Endothelial cell of umbilical vein (primary cell): ENCODE measurements at regions not wholly inside any gene's neighbourhood (a gene's known extent, or its start where the extent isn't known, plus 50 kb on each side); places are given as distances from the start of the nearest gene placed in this dataset.

Experiments
- BruUV-seq: library from RNA; stranded (reverse); fragments of 400-500 nt; replicated peaks from 2 replicates; lab custom pipeline; 2021; lab: Mats Ljungman, UMichigan
- CTCF ChIA-PET: fragments of 300-600, 350-600 bp; sonication (Branson Sonifier 250); formaldehyde crosslinking; loops from one replicate; lab custom pipeline; 2021; ENCODE audit warnings: antibody characterized with exemption, inconsistent platforms; lab: Charles Lee
- POLR2A ChIA-PET: fragments of 300-600, 350-600 bp; sonication (Branson Sonifier 250); formaldehyde crosslinking; loops from one replicate; lab custom pipeline; 2021; ENCODE audit warnings: antibody characterized with exemption, inconsistent platforms; lab: Charles Lee
- DNase-seq: peaks from one replicate; pipeline ENCODE4 v3.0.0-alpha.2; 2011; ENCODE audit warnings: low read depth, low spot score
- FAIRE-seq: peaks from 2 replicates; lab custom pipeline; 2011; peaks lifted over from hg19 to GRCh38; lab: Jason Lieb, UNC
- H2AFZ ChIP-seq: 2 replicates; pipeline ENCODE4 v1.6.0; 2012; ENCODE audit warnings: low read depth, low read length, control low read depth, inconsistent platforms
- H3K27ac ChIP-seq: 2 replicates; pipeline ENCODE4 v1.5.1; 2011; ENCODE audit warnings: low read depth, mild to moderate bottlenecking, control low read depth, low read length, moderate library complexity; ENCODE audit not compliant: insufficient read depth
- H3K27me3 ChIP-seq, 2 experiments: 2 replicates each; pipeline versions ENCODE4 v1.6.0 to v1.6.1; 2011; ENCODE audit warnings: low read length in 2 of 2, mixed read lengths in 1 of 2; ENCODE audit not compliant: control insufficient read depth in 2 of 2, insufficient read depth in 2 of 2
- H3K36me3 ChIP-seq, 2 experiments: 2 replicates in 1 of 2; 3 replicates in 1 of 2; pipeline ENCODE4 v1.5.1; 2011; ENCODE audit warnings: low read length in 2 of 2, mild to moderate bottlenecking in 1 of 2, moderate library complexity in 1 of 2; ENCODE audit not compliant: control insufficient read depth in 2 of 2, insufficient read depth in 2 of 2; ENCODE audit errors: extremely low read depth in 1 of 2
- H3K4me1 ChIP-seq: 3 replicates; pipeline ENCODE4 v1.5.1; 2011; ENCODE audit warnings: mild to moderate bottlenecking, low read length; ENCODE audit not compliant: control insufficient read depth, insufficient read depth; ENCODE audit errors: extremely low read depth
- H3K4me2 ChIP-seq: 2 replicates; pipeline ENCODE4 v1.6.1; 2011; ENCODE audit warnings: low read length, control low read depth, mixed read lengths; ENCODE audit not compliant: insufficient read depth
- H3K4me3 ChIP-seq, 3 experiments: fragments of 200-600 bp in 1 of 3; sonication (generic), shearing (Covaris generic) in 1 of 3; replicated peaks in 1 of 3; 2 replicates each; pipeline ENCODE4 v1.5.1; 2011 to 2016; ENCODE audit warnings: control low read depth in 3 of 3, low read length in 3 of 3, mild to moderate bottlenecking in 2 of 3, inconsistent platforms in 1 of 3, low read depth in 1 of 3, moderate library complexity in 1 of 3; ENCODE audit not compliant: insufficient read depth in 1 of 3
- H3K79me2 ChIP-seq: 2 replicates; pipeline ENCODE4 v1.6.0; 2012; ENCODE audit warnings: low read length, inconsistent platforms; ENCODE audit not compliant: control insufficient read depth, insufficient read depth
- H3K9ac ChIP-seq: replicated peaks from 2 replicates; pipeline ENCODE3; 2011; ENCODE audit warnings: low read length, control low read depth; ENCODE audit not compliant: insufficient read depth; ENCODE audit errors: extremely low read depth
- H3K9me1 ChIP-seq: replicated peaks from 3 replicates; pipeline ENCODE4 v1.6.0; 2011; ENCODE audit warnings: mild to moderate bottlenecking, low read length; ENCODE audit not compliant: control insufficient read depth, insufficient read depth; ENCODE audit errors: extremely low read depth
- H3K9me3 ChIP-seq: replicated peaks from 2 replicates; pipeline ENCODE4 v1.5.1; 2012; ENCODE audit warnings: low read length, inconsistent platforms; ENCODE audit not compliant: control insufficient read depth, insufficient read depth
- H4K20me1 ChIP-seq: replicated peaks from 2 replicates; pipeline ENCODE3; 2011; ENCODE audit warnings: mild to moderate bottlenecking, low read length; ENCODE audit not compliant: control insufficient read depth, insufficient read depth; ENCODE audit errors: extremely low read depth
- CTCF ChIP-seq, 2 donors: IDR thresholded peaks; 1 replicate in 1 of 2; 2 replicates in 1 of 2; pipeline ENCODE4 v1.5.1; 2011; ENCODE audit warnings: low read length in 2 of 2, mild to moderate bottlenecking in 2 of 2, moderate library complexity in 2 of 2, control low read depth in 1 of 2, inconsistent platforms in 1 of 2, low read depth in 1 of 2; ENCODE audit not compliant: insufficient read depth in 1 of 2; ENCODE audit errors: extremely low read depth in 1 of 2
- EZH2 ChIP-seq: IDR thresholded peaks from 2 replicates; pipeline ENCODE4 v1.6.1; 2012; ENCODE audit warnings: borderline replicate concordance, low read depth, mild to moderate bottlenecking, moderate library complexity, low read length, inconsistent platforms; ENCODE audit not compliant: severe bottlenecking
- FOS ChIP-seq: IDR thresholded peaks from 2 replicates; pipeline ENCODE4 v1.6.1; 2011; ENCODE audit warnings: mild to moderate bottlenecking, low read length, moderate library complexity, borderline replicate concordance; ENCODE audit not compliant: insufficient read depth
- GATA2 ChIP-seq: IDR thresholded peaks from 2 replicates; pipeline ENCODE4 v1.7.0; 2011; ENCODE audit warnings: low read depth, mild to moderate bottlenecking, moderate library complexity, mixed read lengths, low read length; ENCODE audit not compliant: insufficient read length, insufficient read depth
- JUN ChIP-seq: IDR thresholded peaks from 2 replicates; pipeline ENCODE4 v1.6.1; 2011; ENCODE audit warnings: borderline replicate concordance, low read depth; ENCODE audit not compliant: insufficient read length, insufficient read depth
- MAX ChIP-seq: IDR thresholded peaks from 2 replicates; pipeline ENCODE4 v1.6.1; 2011; ENCODE audit not compliant: insufficient read depth, insufficient read length
- MYC ChIP-seq: IDR thresholded peaks from one replicate; pipeline ENCODE4 v1.6.1; 2011; ENCODE audit warnings: mild to moderate bottlenecking, low read depth, low read length
- POLR2A ChIP-seq: IDR thresholded peaks from 2 replicates; pipeline ENCODE4 v1.6.1; 2012; ENCODE audit warnings: low read depth, mild to moderate bottlenecking, control low read depth, low read length
- POLR2AphosphoS5 ChIP-seq: IDR thresholded peaks from 2 replicates; pipeline ENCODE4 v1.6.1; 2012; ENCODE audit warnings: low read depth, mild to moderate bottlenecking, control low read depth, low read length, moderate library complexity; ENCODE audit not compliant: insufficient read depth
- dilution Hi-C: fragments of 300-500 bp; cut with MboI; formaldehyde crosslinking; loops from one replicate; pipeline ENCODE4 v1.15.0; 2019; ENCODE audit warnings: low sequenced_read_pairs; ENCODE audit not compliant: extremely low pct_ligation_motif_present
- intact Hi-C: fragments of 100-400 bp; cut with micrococcal nuclease; formaldehyde crosslinking; loops from one replicate; pipeline ENCODE4 v1.10.0; 2022

GRCh38 chr22:48547971-48548370, 1279.7 kb downstream of the BRD1 start:
- no peak for TF ChIP-seq POLR2A
- no peak for TF ChIP-seq POLR2AphosphoS5
- TF ChIP-seq FOS = no peak
- no peak for TF ChIP-seq MYC
- no peak for TF ChIP-seq EZH2
- TF ChIP-seq JUN = no peak
- no peak for TF ChIP-seq CTCF (IDR thresholded peaks at IDR 0.05; ENCODE audit: extremely low read depth in 1 of 2, insufficient read depth in 1 of 2, low read depth in 1 of 2, low read length in 2 of 2)
- TF ChIP-seq GATA2 = no peak
- no peak for TF ChIP-seq MAX
- CTCF ChIA-PET = no interaction called here

More at GRCh38 chr22:48547971-48548370, 1279.7 kb downstream of the BRD1 start:
- DNase-seq = no peak
- Histone ChIP-seq H3K9me1 (no peaks in the 10 kb centered on the region), H3K79me2 (no peaks in the 10 kb centered on the region), H3K4me2 (no peak overlapping the region), H3K4me1 (no peaks in the 10 kb centered on the region), H3K4me3 (no peak overlapping the region), H2AFZ (no peak overlapping the region), H3K27ac (no peak overlapping the region), H3K36me3 (no peaks in the 10 kb centered on the region), H3K27me3 (no peaks in the 10 kb centered on the region), H4K20me1 (no peaks in the 10 kb centered on the region), H3K9ac (no peak overlapping the region), H3K9me3 (peaks cover 10% of the 10 kb centered on the region)
- no TSS peak for BruUV-seq
- FAIRE-seq = no peak
- dilution Hi-C loops = no loop called here
- intact Hi-C loops = no loop called here
- POLR2A ChIA-PET = no interaction called here
